ENCODE measurements at regions not wholly inside any gene's neighbourhood (a gene's known extent, or its start where the extent isn't known, plus 50 kb on each side); places are given as distances from the start of the nearest gene placed in this dataset.

DNA sequence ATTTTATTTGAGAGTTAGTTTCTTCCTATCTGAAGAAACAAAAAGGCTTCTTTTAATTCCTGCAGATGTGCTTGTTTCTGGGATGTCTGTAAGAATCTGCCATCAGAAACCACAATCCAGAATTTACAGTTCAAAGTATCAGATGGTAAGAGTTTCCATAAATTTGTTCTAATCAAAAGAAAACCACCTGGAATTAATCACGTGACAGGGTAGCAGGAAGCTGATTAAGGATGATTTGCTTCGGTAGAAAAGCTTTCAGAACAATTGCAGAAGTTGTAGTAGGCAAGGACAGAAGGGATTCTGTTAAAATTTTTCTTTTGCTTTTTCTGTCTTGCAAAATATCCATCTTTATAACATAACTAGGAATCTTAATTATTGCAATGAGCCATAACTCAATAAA, 1975.1 kb upstream of the AGA start:
- Histone ChIP-seq H3K27me3 (ENCODE audit: insufficient read depth, low read length) (no peaks in the 10 kb centered on the region), H3K27ac (ENCODE audit: low read length) (no peak overlapping the region), H3K36me3 (ENCODE audit: insufficient read depth, low read depth, low read length) (no peaks in the 10 kb centered on the region), H3K4me1 (ENCODE audit: insufficient read depth, low read length) (peaks cover 13% of the 10 kb centered on the region), H3K9ac (ENCODE audit: low read depth, low read length) (no peak overlapping the region), H3K4me3 (ENCODE audit: low read length) (no peak overlapping the region), H3K9me3 (ENCODE audit: insufficient read depth, low read depth, low read length) (no peaks in the 10 kb centered on the region)

- Histone ChIP-seq H3K4me1 (ENCODE audit: insufficient read depth, low read length) (peaks cover 3% of the 10 kb centered on the region; the same call in 1 of the 2 replicates), H3K4me3 (ENCODE audit: low read length) (no peak overlapping the region), H3K9ac (ENCODE audit: low read depth, low read length) (no peak overlapping the region)
Measured at GRCh38 chr4:179437962-179438361, 1995.7 kb upstream of the AGA start.

GRCh38 chr4:179441596-179441995, 1999.4 kb upstream of the AGA start:
- Histone ChIP-seq H3K4me3 (ENCODE audit: low read length) (no peak overlapping the region), H3K9me3 (ENCODE audit: insufficient read depth, low read depth, low read length) (no peaks in the 10 kb centered on the region), H3K27me3 (ENCODE audit: insufficient read depth, low read length) (no peaks in the 10 kb centered on the region), H3K27ac (ENCODE audit: low read length) (no peak overlapping the region), H3K4me1 (ENCODE audit: insufficient read depth, low read length) (peaks cover 3% of the 10 kb centered on the region; the same call in 1 of the 2 replicates), H3K9ac (ENCODE audit: low read depth, low read length) (no peak overlapping the region), H3K36me3 (ENCODE audit: insufficient read depth, low read depth, low read length) (no peaks in the 10 kb centered on the region)

More at GRCh38 chr4:179437962-179438361, 1995.7 kb upstream of the AGA start:
- Histone ChIP-seq H3K27me3 (ENCODE audit: insufficient read depth, low read length) (no peaks in the 10 kb centered on the region), H3K9me3 (ENCODE audit: insufficient read depth, low read depth, low read length) (no peaks in the 10 kb centered on the region), H3K27ac (ENCODE audit: low read length) (no peak overlapping the region), H3K36me3 (ENCODE audit: insufficient read depth, low read depth, low read length) (no peaks in the 10 kb centered on the region)

- H3K9me3 ChIP-seq (ENCODE audit: insufficient read depth, low read depth, low read length), result no peaks in the 10 kb centered on the region
Measured at GRCh38 chr4:179447308-179447707, 2005.1 kb upstream of the AGA start.

GRCh38 chr4:179465131-179465797, 2023.0 kb upstream of the AGA start:
- Histone ChIP-seq H3K4me3 (ENCODE audit: low read length) (peak overlapping the region; percentile 49), H3K27ac (ENCODE audit: low read length) (peak overlapping the region; percentile 91), H3K27me3 (ENCODE audit: insufficient read depth, low read length) (no peaks in the 10 kb centered on the region), H3K9ac (ENCODE audit: low read depth, low read length) (peak overlapping the region; percentile 68; the same call in 1 of the 2 replicates), H3K36me3 (ENCODE audit: insufficient read depth, low read depth, low read length) (no peaks in the 10 kb centered on the region), H3K9me3 (ENCODE audit: insufficient read depth, low read depth, low read length) (peaks cover 4% of the 10 kb centered on the region; the same call in 1 of the 2 replicates), H3K4me1 (ENCODE audit: insufficient read depth, low read length) (peaks cover 18% of the 10 kb centered on the region)

More at GRCh38 chr4:179447308-179447707, 2005.1 kb upstream of the AGA start:
- no peaks in the 10 kb centered on the region for H3K27me3 ChIP-seq (ENCODE audit: insufficient read depth, low read length)
- no peak overlapping the region for H3K9ac ChIP-seq (ENCODE audit: low read depth, low read length)
- no peaks in the 10 kb centered on the region for H3K36me3 ChIP-seq (ENCODE audit: insufficient read depth, low read depth, low read length)
- H3K4me3 ChIP-seq (ENCODE audit: low read length), result no peak overlapping the region
- H3K4me1 ChIP-seq (ENCODE audit: insufficient read depth, low read length), result no peaks in the 10 kb centered on the region
- no peak overlapping the region for H3K27ac ChIP-seq (ENCODE audit: low read length)

DNA sequence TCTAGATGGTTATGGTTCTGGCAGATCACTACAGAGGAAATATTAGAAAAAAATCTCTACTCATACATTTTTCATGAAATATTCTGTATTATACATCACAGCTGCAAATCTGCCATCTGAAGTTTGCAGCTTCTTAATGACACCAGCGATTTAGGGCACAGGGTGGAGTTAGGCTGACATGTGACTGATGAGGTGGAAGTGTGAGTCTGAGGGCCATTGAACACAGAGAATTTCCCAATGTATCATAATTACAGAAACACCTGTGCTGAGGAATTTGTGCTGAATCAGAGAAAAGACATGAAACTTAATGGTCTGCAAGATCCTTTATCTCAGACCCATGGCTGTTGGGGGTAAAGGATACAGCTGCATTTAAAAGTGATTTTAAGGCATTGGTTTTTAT, 2025.6 kb upstream of the AGA start:
- Histone ChIP-seq H3K9me3 (ENCODE audit: insufficient read depth, low read depth, low read length) (no peaks in the 10 kb centered on the region), H3K27me3 (ENCODE audit: insufficient read depth, low read length) (no peaks in the 10 kb centered on the region), H3K4me1 (ENCODE audit: insufficient read depth, low read length) (peaks cover 18% of the 10 kb centered on the region), H3K4me3 (ENCODE audit: low read length) (no peak overlapping the region), H3K27ac (ENCODE audit: low read length) (no peak overlapping the region), H3K9ac (ENCODE audit: low read depth, low read length) (no peak overlapping the region), H3K36me3 (ENCODE audit: insufficient read depth, low read depth, low read length) (no peaks in the 10 kb centered on the region)

DNA sequence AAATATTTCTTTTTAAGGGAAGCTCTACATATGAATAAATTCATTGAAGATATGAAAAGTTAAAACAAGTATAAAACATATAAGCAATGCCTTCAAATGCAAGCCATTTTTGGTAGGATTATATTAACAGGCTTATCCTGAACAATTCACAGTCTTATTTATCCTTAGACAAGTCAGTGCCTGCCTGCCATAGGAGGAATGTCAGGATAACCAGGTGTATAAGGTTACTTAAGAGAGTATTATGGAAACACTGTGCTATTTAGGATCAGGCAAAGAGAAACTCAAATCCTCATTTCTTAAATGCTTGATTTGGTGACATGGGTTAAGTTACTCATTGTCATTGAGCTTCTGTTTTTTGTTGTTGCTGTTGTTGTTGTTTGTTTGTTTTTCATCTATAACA, 2029.9 kb upstream of the AGA start:
- no peaks in the 10 kb centered on the region for H3K4me1 ChIP-seq (ENCODE audit: insufficient read depth, low read length)
- no peak overlapping the region for H3K27ac ChIP-seq (ENCODE audit: low read length)
- peaks cover 6% of the 10 kb centered on the region; the same call in 1 of the 2 replicates for H3K9me3 ChIP-seq (ENCODE audit: insufficient read depth, low read depth, low read length)
- H3K4me3 ChIP-seq (ENCODE audit: low read length), result no peak overlapping the region
- no peaks in the 10 kb centered on the region for H3K27me3 ChIP-seq (ENCODE audit: insufficient read depth, low read length)
- H3K36me3 ChIP-seq (ENCODE audit: insufficient read depth, low read depth, low read length), result no peaks in the 10 kb centered on the region
- H3K9ac ChIP-seq (ENCODE audit: low read depth, low read length), result no peak overlapping the region

DNA sequence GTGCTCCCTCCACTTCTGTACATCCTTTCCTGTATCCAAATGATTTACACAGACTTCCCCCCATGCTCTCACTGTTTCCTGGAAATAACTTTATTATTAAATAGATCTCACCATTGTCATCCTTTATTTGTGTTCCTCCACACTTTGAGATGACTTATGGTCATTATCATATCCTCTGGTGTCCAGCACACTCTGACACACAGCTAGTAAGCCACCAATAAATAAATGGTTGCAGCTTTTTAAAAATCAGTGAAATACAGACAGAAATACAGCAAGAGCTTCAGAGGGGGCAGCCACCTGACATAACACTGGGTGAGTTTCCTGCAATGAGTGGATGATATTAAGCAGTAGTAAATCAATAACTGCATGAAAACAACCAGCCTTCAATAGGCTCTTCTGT, 2036.4 kb upstream of the AGA start:
- Histone ChIP-seq H3K36me3 (ENCODE audit: insufficient read depth, low read depth, low read length) (no peaks in the 10 kb centered on the region), H3K27ac (ENCODE audit: low read length) (no peak overlapping the region), H3K4me3 (ENCODE audit: low read length) (no peak overlapping the region), H3K9me3 (ENCODE audit: insufficient read depth, low read depth, low read length) (peaks cover 9% of the 10 kb centered on the region; the same call in 1 of the 2 replicates), H3K27me3 (ENCODE audit: insufficient read depth, low read length) (no peaks in the 10 kb centered on the region), H3K4me1 (ENCODE audit: insufficient read depth, low read length) (no peaks in the 10 kb centered on the region), H3K9ac (ENCODE audit: low read depth, low read length) (no peak overlapping the region)

- Histone ChIP-seq H3K27ac (ENCODE audit: low read length) (no peak overlapping the region), H3K4me1 (ENCODE audit: insufficient read depth, low read length) (no peaks in the 10 kb centered on the region), H3K36me3 (ENCODE audit: insufficient read depth, low read depth, low read length) (no peaks in the 10 kb centered on the region), H3K27me3 (ENCODE audit: insufficient read depth, low read length) (no peaks in the 10 kb centered on the region), H3K9me3 (ENCODE audit: insufficient read depth, low read depth, low read length) (no peaks in the 10 kb centered on the region), H3K4me3 (ENCODE audit: low read length) (no peak overlapping the region), H3K9ac (ENCODE audit: low read depth, low read length) (no peak overlapping the region)
Measured at GRCh38 chr4:179485781-179486180, 2043.5 kb upstream of the AGA start.

DNA sequence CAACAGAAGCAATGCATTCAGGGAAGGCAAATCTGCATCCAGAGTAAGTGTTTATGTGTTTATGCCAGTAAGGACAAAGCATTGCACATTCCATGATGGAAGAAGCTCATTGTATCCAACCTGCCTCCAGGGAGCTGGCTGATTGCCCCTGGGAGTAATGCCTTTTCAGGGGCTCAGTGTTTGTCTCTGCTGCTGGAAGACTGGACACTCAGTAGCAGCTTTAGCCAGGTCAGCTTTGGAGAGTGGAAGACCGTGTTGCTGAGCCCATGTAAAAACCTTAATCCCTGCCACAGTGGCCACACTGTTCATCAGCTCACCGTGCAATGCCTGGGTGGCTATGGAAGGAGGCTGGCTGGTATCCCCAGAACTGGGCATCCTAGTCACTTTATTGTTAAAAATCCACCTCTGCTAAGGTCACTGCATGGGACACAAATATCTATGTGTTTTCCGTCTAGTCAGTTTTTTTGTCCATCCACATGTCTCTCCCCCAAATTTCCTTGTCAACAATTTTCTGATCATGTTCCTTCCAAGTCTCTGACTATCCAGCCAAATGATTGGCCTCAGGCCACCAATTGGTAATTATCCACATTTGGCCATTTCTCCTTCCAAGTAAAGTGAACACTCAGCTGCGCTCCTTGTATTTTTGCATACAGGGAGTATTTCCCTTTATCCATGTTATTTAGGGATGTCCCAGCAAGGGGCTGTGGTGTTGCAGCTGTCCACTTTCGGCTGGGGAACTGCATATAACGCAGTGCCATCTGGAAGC, 2044.5 kb upstream of the AGA start:
- no peaks in the 10 kb centered on the region for H3K9me3 ChIP-seq (ENCODE audit: insufficient read depth, low read depth, low read length)
- H3K36me3 ChIP-seq (ENCODE audit: insufficient read depth, low read depth, low read length), result no peaks in the 10 kb centered on the region
- H3K4me1 ChIP-seq (ENCODE audit: insufficient read depth, low read length), result no peaks in the 10 kb centered on the region
- no peak overlapping the region for H3K27ac ChIP-seq (ENCODE audit: low read length)
- H3K27me3 ChIP-seq (ENCODE audit: insufficient read depth, low read length), result no peaks in the 10 kb centered on the region
- H3K9ac ChIP-seq (ENCODE audit: low read depth, low read length), result no peak overlapping the region
- no peak overlapping the region for H3K4me3 ChIP-seq (ENCODE audit: low read length)

DNA sequence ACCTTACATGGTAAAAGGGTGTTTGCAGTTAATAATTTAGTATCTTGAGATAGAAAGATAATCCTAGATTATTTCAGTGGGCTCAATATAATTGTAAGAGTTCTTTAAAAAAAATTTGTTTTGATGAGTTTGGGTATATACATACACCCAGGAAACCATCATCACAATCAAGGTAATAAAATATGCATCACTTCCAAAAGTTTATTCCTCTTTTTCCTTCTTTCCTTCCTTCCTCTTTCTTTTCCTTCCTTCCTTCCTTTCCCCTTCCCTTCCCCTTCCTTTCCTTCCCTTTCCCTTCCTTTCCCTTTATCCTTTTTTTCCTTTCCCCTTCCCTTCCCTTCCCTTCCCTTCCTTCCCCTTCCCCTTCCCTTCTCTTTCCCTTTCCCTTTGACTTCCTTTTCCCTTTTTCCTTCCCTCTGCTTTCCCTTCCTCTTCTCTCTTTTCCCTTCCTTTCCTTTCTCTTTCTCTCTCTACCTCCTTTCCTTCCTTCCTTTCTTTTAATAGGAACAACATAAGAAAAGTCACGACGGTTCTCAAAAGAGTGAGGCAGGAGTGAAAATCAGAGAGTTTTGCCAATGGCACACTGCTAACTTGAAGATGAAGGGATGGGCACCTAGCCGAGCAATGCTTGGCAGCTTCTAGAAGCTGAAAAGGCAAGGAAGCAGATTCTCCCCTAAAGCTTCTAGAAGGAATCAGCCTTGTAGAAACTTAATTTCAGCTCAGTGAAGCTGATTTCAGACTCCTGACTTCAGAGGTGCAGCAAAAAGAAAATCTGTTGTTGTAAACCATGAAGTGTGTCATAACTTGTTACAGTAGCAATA, 2050.2 kb upstream of the AGA start:
- no peaks in the 10 kb centered on the region for H3K27me3 ChIP-seq (ENCODE audit: insufficient read depth, low read length)
- H3K4me1 ChIP-seq (ENCODE audit: insufficient read depth, low read length), result no peaks in the 10 kb centered on the region
- H3K9me3 ChIP-seq (ENCODE audit: insufficient read depth, low read depth, low read length), result no peaks in the 10 kb centered on the region
- no peaks in the 10 kb centered on the region for H3K36me3 ChIP-seq (ENCODE audit: insufficient read depth, low read depth, low read length)
- H3K9ac ChIP-seq (ENCODE audit: low read depth, low read length), result no peak overlapping the region
- no peak overlapping the region for H3K4me3 ChIP-seq (ENCODE audit: low read length)
- no peak overlapping the region for H3K27ac ChIP-seq (ENCODE audit: low read length)

All from iPS-20b (cell line).